ENCODE measurements at regions not wholly inside any gene's neighbourhood (a gene's known extent, or its start where the extent isn't known, plus 50 kb on each side); places are given as distances from the start of the nearest gene placed in this dataset.

- Histone ChIP-seq H3K27ac (no peak overlapping the region), H3K4me3 (no peak overlapping the region)
- TF ChIP-seq CTCF (IDR thresholded peaks at IDR 0.05) = no peak
- no peak for DNase-seq (ENCODE audit: low spot score)
Observed at GRCh38 chr11:110830747-110831146, 118.5 kb upstream of the ARHGAP20 start.

- TF ChIP-seq CTCF (IDR thresholded peaks at IDR 0.05) = no peak
- Histone ChIP-seq H3K4me3 (no peak overlapping the region), H3K27ac (no peak overlapping the region)
- no peak for DNase-seq (ENCODE audit: low spot score)
Observed at GRCh38 chr11:110830344-110830743, 118.1 kb upstream of the ARHGAP20 start.

- no peak for TF ChIP-seq CTCF (IDR thresholded peaks at IDR 0.05)
- no peak for DNase-seq (ENCODE audit: low spot score)
- Histone ChIP-seq H3K4me3 (no peak overlapping the region), H3K27ac (no peak overlapping the region)
Observed at GRCh38 chr11:110829873-110830272, 117.6 kb upstream of the ARHGAP20 start.

GRCh38 chr11:110828086-110828485, 115.8 kb upstream of the ARHGAP20 start:
- Histone ChIP-seq H3K27ac (no peak overlapping the region), H3K4me3 (no peak overlapping the region)
- no peak for DNase-seq (ENCODE audit: low spot score)
- TF ChIP-seq CTCF (IDR thresholded peaks at IDR 0.05) = no peak

DNA sequence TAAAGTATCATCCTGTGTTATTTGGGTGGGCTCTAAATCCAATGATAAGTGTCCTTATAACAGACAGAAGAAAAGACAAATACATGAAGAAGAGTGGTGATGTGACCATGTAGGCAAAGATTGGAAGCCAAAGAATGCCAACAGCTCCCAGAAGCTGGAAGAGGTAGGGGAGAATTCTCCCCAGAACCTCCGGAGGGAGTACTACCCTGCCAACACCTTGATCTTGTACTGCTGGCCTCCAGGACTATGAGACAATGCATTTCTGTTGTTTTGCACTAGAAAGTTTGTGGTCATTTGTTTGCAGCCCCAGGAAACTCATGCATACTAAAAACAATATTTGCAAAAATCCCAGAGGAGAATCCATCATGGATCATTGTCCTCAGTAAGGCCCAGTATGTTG, 115.0 kb upstream of the ARHGAP20 start:
- no peak overlapping the region for H3K4me3 ChIP-seq
- no peak for DNase-seq (ENCODE audit: low spot score)
- H3K27ac ChIP-seq = no peak overlapping the region
- no peak for TF ChIP-seq CTCF (IDR thresholded peaks at IDR 0.05)

GRCh38 chr11:110824912-110825620, 112.8 kb upstream of the ARHGAP20 start:
- no peak overlapping the region for H3K27ac ChIP-seq
- TF ChIP-seq CTCF (IDR thresholded peaks at IDR 0.05) = no peak
- H3K4me3 ChIP-seq = no peak overlapping the region
- DNase-seq (ENCODE audit: low spot score) = no peak

DNA sequence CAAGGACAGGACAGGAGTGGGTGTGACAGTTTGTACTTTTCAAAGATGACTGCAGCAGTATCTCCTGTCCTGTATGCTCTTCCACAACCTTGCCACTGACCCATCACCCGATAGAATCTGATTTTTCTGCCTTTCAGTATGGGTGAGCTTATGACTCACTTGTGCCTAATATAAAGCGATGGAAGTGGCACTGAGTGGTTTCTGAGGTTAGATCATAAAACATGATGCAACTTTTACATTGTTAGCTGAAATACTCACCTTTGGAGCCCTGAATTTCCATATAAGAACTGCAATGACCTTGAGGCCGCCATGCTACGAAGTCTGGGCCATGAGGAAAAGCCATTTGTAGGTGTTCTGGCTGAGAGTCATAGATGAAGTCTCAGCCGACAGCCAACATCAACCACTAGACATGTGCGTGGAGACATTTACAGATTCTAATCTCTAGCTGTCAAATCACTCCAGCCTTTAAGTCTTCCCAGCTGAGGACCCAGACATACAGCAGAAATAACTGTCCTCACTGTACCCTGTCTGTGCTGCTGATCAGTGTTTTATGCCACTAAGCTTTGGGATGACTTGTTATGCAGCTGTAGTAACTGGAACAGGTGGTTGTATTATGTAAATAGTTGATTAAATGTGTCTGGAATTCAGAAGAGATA, 105.9 kb upstream of the ARHGAP20 start:
- no peak for TF ChIP-seq CTCF (IDR thresholded peaks at IDR 0.05)
- no peak for DNase-seq (ENCODE audit: low spot score)
- Histone ChIP-seq H3K4me3 (no peak overlapping the region), H3K27ac (no peak overlapping the region)

Data from coronary artery (tissue), 2 donors.